SKM-1 treated with dmso at 0.1 percent for 144 hours (cell line): ENCODE measurements at regions not wholly inside any gene's neighbourhood (a gene's known extent, or its start where the extent isn't known, plus 50 kb on each side); places are given as distances from the start of the nearest gene placed in this dataset.

Experiments
- DNase-seq: peaks from one replicate; lab custom pipeline; 2025; ENCODE audit not compliant: unreplicated experiment; lab: John Stamatoyannopoulos, UW

GRCh38 chr13:107284173-107284572 lies 716.2 kb upstream of the ARGLU1 start:
- DNase-seq: no peak

- no peak for DNase-seq
These were observed 710.0 kb upstream of the ARGLU1 start for GRCh38 chr13:107277911-107278310.

- DNase-seq: no peak
These were observed 709.0 kb upstream of the ARGLU1 start for GRCh38 chr13:107276936-107277335.

GRCh38 chr13:107275945-107276614 lies 708.1 kb upstream of the ARGLU1 start:
- no peak for DNase-seq

GRCh38 chr13:107275312-107275711 lies 707.4 kb upstream of the ARGLU1 start:
- no peak for DNase-seq

GRCh38 chr13:107271227-107271626 lies 703.3 kb upstream of the ARGLU1 start:
- no peak for DNase-seq

GRCh38 chr13:107266657-107267056 lies 698.7 kb upstream of the ARGLU1 start:
- no peak for DNase-seq

- no peak for DNase-seq
These were observed 690.8 kb upstream of the ARGLU1 start for GRCh38 chr13:107258599-107259187.

- no peak for DNase-seq
These were observed 686.5 kb upstream of the ARGLU1 start for GRCh38 chr13:107254392-107254791.

GRCh38 chr13:107252428-107252827 lies 684.5 kb upstream of the ARGLU1 start:
- no peak for DNase-seq

GRCh38 chr13:107252021-107252420 lies 684.1 kb upstream of the ARGLU1 start:
- no peak for DNase-seq

GRCh38 chr13:107251341-107251740 lies 683.4 kb upstream of the ARGLU1 start:
- no peak for DNase-seq

- DNase-seq: no peak
These were observed 682.7 kb upstream of the ARGLU1 start for GRCh38 chr13:107250628-107251027.

GRCh38 chr13:107244241-107244640 lies 676.3 kb upstream of the ARGLU1 start:
- DNase-seq: no peak

- no peak for DNase-seq
These were observed 674.2 kb upstream of the ARGLU1 start for GRCh38 chr13:107242138-107242537.

- DNase-seq: no peak
These were observed 673.4 kb upstream of the ARGLU1 start for GRCh38 chr13:107241381-107241780.

GRCh38 chr13:107239213-107239612 lies 671.3 kb upstream of the ARGLU1 start:
- DNase-seq: no peak

- DNase-seq: no peak
These were observed 670.5 kb upstream of the ARGLU1 start for GRCh38 chr13:107238262-107238981.

- no peak for DNase-seq
These were observed 666.6 kb upstream of the ARGLU1 start for GRCh38 chr13:107234319-107235073.

- no peak for DNase-seq
These were observed 665.6 kb upstream of the ARGLU1 start for GRCh38 chr13:107233541-107233940.

- no peak for DNase-seq
These were observed 664.0 kb upstream of the ARGLU1 start for GRCh38 chr13:107231944-107232343.

- DNase-seq: no peak
These were observed 655.9 kb upstream of the ARGLU1 start for GRCh38 chr13:107223867-107224266.
